ENCODE measurements at regions not wholly inside any gene's neighbourhood (a gene's known extent, or its start where the extent isn't known, plus 50 kb on each side); places are given as distances from the start of the nearest gene placed in this dataset.

- TF ChIP-seq EP300 (IDR thresholded peaks at IDR 0.05), result no peak
- TF ChIP-seq POLR2A (IDR thresholded peaks at IDR 0.05), result no peak
- TF ChIP-seq, protein P1, sequence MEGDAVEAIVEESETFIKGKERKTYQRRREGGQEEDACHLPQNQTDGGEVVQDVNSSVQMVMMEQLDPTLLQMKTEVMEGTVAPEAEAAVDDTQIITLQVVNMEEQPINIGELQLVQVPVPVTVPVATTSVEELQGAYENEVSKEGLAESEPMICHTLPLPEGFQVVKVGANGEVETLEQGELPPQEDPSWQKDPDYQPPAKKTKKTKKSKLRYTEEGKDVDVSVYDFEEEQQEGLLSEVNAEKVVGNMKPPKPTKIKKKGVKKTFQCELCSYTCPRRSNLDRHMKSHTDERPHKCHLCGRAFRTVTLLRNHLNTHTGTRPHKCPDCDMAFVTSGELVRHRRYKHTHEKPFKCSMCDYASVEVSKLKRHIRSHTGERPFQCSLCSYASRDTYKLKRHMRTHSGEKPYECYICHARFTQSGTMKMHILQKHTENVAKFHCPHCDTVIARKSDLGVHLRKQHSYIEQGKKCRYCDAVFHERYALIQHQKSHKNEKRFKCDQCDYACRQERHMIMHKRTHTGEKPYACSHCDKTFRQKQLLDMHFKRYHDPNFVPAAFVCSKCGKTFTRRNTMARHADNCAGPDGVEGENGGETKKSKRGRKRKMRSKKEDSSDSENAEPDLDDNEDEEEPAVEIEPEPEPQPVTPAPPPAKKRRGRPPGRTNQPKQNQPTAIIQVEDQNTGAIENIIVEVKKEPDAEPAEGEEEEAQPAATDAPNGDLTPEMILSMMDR (IDR thresholded peaks at IDR 0.05), result no peak
Observed at GRCh38 chr6:103507052-103507451, 1352.7 kb downstream of the HACE1 start.

Data from tibial nerve (tissue), 4 donors.